ENCODE measurements at regions not wholly inside any gene's neighbourhood (a gene's known extent, or its start where the extent isn't known, plus 50 kb on each side); places are given as distances from the start of the nearest gene placed in this dataset.

DNA sequence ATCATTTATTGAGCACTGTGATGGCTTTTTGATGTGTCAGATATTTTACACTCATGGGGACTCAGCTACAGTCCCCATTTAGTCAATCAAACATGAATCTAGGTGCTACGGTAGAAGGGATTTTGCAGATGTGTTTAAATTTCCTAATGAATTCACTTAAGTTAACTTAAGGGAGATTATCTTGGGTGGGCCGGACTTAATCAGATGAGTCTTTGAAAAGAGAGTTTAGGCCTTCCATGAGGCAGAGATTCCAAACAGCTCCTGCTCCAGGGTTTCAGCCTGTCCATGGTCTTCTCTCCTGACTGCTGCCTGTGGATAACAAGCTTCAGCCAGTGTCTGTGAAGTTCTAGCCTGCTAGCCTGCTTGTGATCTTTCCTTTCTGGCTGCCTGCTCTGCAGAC, 202.4 kb downstream of the IDS start:
- TF ChIP-seq GATA1 (IDR thresholded peaks at IDR 0.05; ENCODE audit: low read depth, low read length) (no peak), POLR2A (IDR thresholded peaks at IDR 0.05; ENCODE audit: low read length) (no peak)
- DNase-seq = no peak

DNA sequence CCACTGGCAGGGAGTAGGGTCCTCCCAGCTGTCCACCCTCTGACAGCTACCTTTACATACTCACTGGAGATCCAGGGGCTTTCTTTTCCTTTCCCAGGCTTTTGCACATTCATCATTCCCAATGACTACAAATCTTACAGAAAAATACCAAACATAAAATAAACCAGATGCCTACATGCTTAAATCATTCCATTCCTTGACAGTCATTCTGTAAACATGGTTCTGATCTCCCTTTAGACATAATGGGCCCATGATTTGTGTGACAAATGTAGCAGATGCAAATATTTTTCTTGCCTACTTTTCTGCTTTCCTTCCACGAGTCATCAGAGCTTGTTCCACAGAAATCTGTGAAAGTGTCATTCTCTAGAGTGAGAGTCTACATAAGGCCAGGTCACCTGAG, 207.0 kb downstream of the IDS start:
- no peak for TF ChIP-seq GATA1 (IDR thresholded peaks at IDR 0.05; ENCODE audit: low read depth, low read length)
- TF ChIP-seq POLR2A (IDR thresholded peaks at IDR 0.05; ENCODE audit: low read length) = no peak
- no peak for DNase-seq

GRCh38 chrX:149296092-149296491, 209.0 kb downstream of the IDS start:
- no peak for TF ChIP-seq GATA1 (IDR thresholded peaks at IDR 0.05; ENCODE audit: low read depth, low read length)
- TF ChIP-seq POLR2A (IDR thresholded peaks at IDR 0.05; ENCODE audit: low read length) = no peak
- no peak for DNase-seq

GRCh38 chrX:149286940-149287349, 218.2 kb downstream of the IDS start:
- peak; percentile 26 to 50 for DNase-seq
- TF ChIP-seq POLR2A (IDR thresholded peaks at IDR 0.05; ENCODE audit: low read length) (no peak), GATA1 (IDR thresholded peaks at IDR 0.05; ENCODE audit: low read depth, low read length) (no peak)

- no peak for DNase-seq
- TF ChIP-seq POLR2A (IDR thresholded peaks at IDR 0.05; ENCODE audit: low read length) (no peak), GATA1 (IDR thresholded peaks at IDR 0.05; ENCODE audit: low read depth, low read length) (no peak)
Measured at GRCh38 chrX:149284616-149285015, 220.5 kb downstream of the IDS start.

GRCh38 chrX:149283853-149284252, 221.3 kb downstream of the IDS start:
- DNase-seq = no peak
- no peak for TF ChIP-seq GATA1 (IDR thresholded peaks at IDR 0.05; ENCODE audit: low read depth, low read length)

DNA sequence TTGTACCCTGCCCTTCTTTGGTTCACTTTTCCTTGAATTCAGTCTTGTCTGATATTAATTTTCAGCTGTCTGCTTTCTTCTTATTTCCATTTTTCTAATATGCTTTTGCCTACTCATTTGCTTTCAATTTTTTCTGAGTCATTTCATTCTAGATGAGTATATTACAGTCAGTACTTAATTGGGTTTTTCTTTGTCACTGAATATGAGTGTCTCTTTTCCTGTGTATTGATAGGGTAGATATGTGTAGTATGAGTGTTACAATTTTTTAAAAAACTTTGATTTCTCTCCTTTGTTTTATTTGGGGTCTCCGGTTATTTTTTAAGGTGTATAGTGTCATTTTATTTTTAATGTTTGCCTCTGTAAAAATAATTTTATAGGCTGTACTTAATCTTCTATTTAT, 222.2 kb downstream of the IDS start:
- TF ChIP-seq GATA1 (IDR thresholded peaks at IDR 0.05; ENCODE audit: low read depth, low read length) (no peak), POLR2A (IDR thresholded peaks at IDR 0.05; ENCODE audit: low read length) (no peak)
- no peak for DNase-seq

DNA sequence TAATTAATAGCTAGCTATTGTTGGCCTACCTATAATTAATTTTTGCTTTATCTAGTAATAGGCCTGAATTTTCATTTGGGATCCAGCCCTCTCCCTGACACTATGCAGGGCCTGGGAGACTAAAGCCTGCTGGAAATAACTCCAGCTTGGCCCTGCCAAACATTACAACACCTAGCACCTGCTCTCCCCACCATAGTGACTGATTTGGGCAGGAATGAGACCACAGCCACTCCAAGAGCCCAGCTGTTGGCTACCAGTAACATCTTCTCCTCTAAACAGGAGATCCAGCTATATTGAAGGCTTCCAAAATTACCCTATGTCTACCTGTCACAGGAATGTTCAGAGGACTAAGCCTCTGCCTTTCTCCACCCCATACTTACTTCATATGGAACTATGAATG, 225.1 kb downstream of the IDS start:
- TF ChIP-seq POLR2A (IDR thresholded peaks at IDR 0.05; ENCODE audit: low read length) (no peak), GATA1 (IDR thresholded peaks at IDR 0.05; ENCODE audit: low read depth, low read length) (no peak)
- DNase-seq = no peak

DNA sequence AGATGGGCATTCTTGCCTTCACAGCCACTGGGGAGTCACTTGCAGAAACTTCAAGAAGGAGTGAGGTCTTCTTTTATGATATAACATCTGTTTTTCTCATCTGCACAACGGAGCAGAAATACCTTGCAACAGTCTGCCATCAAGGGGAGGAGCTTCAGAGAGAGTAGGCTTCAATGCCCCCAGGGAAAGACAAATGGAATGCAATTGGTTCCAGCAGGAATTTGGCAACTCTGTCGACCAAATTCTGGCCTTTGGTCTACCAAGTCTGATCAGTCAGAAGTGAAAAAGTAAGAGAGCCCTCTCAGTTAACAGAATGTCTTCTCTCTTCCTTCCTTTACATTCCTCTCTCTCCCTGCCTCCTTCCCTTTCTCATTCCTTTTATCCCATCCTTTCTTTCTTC, 229.3 kb downstream of the IDS start:
- TF ChIP-seq GATA1 (IDR thresholded peaks at IDR 0.05; ENCODE audit: low read depth, low read length) = no peak
- no peak for TF ChIP-seq POLR2A (IDR thresholded peaks at IDR 0.05; ENCODE audit: low read length)
- no peak for DNase-seq

GRCh38 chrX:149274516-149275105, 230.5 kb downstream of the IDS start:
- DNase-seq = no peak

GRCh38 chrX:149272690-149273463, 232.2 kb downstream of the IDS start:
- no peak for TF ChIP-seq GATA1 (IDR thresholded peaks at IDR 0.05; ENCODE audit: low read depth, low read length)
- no peak for TF ChIP-seq POLR2A (IDR thresholded peaks at IDR 0.05; ENCODE audit: low read length)
- no peak for DNase-seq

More at GRCh38 chrX:149274516-149275105, 230.5 kb downstream of the IDS start:
- TF ChIP-seq POLR2A (IDR thresholded peaks at IDR 0.05; ENCODE audit: low read length) (no peak), GATA1 (IDR thresholded peaks at IDR 0.05; ENCODE audit: low read depth, low read length) (no peak)

DNA sequence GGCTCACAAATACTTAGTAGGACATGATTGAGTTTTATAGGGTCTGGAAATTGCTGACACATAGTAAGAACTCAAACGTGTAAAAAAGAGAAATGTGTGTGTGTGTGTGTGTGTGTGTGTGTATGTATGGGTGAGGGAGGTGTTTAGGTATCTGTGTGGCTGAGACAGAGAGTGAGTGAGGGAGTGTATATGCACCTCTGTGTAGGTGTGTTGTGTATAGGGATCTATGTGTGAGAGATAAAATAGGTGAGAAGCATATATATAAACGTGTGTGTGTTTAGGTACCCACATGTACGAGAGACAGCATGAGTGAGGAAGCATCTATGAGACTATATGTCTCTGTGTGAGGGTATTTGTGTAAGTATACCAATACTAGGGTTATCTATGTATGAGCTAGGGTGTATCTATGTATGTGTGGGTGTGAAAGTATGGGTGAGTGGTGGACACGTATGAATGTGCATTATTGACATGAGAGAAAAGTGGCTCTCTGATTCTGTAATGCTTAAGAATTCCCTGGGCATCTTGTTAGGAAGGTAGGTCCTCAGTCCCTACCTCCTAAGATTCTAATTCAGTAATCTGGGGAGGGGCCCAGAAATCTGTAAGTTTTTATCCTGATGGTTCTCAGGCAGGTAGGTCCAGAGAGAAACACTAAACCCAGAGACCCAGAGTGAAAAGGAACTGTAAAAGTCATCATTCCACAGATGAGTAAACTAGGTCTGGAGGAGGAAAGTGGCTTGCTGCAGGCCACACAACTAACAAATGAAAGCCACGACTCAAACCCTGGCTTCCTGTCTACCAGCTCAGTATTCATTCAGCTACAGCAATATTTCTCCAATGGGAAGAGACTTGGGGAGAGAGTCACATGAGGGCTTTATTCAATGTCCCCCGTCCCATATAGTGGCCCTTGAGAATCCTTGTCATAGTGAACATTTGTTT, 237.0 kb downstream of the IDS start:
- no peak for DNase-seq
- no peak for TF ChIP-seq POLR2A (IDR thresholded peaks at IDR 0.05; ENCODE audit: low read length)
- TF ChIP-seq GATA1 (IDR thresholded peaks at IDR 0.05; ENCODE audit: low read depth, low read length) = no peak

DNA sequence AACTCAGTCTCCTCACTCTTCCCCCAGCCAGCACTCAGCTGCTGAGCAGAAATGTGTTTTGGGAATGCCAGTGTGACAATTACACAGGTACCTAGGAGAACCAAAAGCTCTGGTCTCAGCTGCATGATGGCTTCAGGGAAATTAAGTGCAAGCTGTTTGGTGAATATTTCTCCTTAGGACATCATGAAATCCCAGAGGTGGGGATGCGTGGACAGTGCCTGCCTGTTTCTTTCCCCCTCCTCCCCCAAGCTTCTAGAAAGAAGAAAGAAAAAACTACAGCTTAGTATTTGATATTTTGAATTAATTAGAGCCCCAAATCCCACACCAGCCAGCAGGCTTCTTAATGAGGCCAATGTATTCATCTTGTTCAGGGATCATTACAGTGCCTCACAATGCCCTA, 243.0 kb downstream of the IDS start:
- no peak for TF ChIP-seq GATA1 (IDR thresholded peaks at IDR 0.05; ENCODE audit: low read depth, low read length)
- TF ChIP-seq POLR2A (IDR thresholded peaks at IDR 0.05; ENCODE audit: low read length) = no peak
- no peak for DNase-seq

- DNase-seq = no peak
- TF ChIP-seq GATA1 (IDR thresholded peaks at IDR 0.05; ENCODE audit: low read depth, low read length) = no peak
- TF ChIP-seq POLR2A (IDR thresholded peaks at IDR 0.05; ENCODE audit: low read length) = no peak
Measured at GRCh38 chrX:149259241-149259640, 245.9 kb downstream of the IDS start.
